ENCODE measurements at regions not wholly inside any gene's neighbourhood (a gene's known extent, or its start where the extent isn't known, plus 50 kb on each side); places are given as distances from the start of the nearest gene placed in this dataset.

DNA sequence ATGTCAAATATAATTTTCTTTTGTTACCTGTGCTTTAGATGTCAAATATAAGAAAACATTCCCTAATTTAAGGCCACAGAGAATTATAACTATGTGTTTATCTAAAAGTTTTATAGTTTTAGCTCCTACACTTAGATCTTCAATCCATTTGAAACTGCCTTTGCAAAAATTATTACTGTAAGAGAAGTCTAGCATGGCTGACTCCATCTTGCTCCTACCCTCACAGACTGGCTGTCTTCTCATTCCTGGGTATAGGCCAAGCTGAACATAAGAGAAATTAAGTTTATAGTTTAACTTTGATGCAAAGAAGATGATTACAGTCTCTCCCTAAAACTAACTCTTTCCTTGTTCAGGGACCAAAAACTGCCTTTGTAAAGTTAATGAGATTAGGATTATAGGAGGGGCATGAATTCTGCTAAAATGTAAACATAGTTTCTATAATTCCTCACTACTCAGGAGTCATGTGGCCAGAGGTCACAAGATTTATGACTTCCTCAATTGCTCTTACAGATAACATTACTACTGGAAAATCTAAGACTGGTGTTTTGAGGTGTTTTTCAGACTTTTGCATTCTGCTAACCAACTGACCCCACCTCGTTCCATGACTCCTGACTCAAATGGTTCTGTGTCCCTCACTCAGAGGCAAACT is 184.0 kb downstream of the BCHE start:
- TF ChIP-seq, protein P1, sequence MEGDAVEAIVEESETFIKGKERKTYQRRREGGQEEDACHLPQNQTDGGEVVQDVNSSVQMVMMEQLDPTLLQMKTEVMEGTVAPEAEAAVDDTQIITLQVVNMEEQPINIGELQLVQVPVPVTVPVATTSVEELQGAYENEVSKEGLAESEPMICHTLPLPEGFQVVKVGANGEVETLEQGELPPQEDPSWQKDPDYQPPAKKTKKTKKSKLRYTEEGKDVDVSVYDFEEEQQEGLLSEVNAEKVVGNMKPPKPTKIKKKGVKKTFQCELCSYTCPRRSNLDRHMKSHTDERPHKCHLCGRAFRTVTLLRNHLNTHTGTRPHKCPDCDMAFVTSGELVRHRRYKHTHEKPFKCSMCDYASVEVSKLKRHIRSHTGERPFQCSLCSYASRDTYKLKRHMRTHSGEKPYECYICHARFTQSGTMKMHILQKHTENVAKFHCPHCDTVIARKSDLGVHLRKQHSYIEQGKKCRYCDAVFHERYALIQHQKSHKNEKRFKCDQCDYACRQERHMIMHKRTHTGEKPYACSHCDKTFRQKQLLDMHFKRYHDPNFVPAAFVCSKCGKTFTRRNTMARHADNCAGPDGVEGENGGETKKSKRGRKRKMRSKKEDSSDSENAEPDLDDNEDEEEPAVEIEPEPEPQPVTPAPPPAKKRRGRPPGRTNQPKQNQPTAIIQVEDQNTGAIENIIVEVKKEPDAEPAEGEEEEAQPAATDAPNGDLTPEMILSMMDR (IDR thresholded peaks at IDR 0.05) = no peak
- TF ChIP-seq POLR2A (IDR thresholded peaks at IDR 0.05) = no peak

All from tibial nerve (tissue), 3 donors.